ENCODE measurements at regions not wholly inside any gene's neighbourhood (a gene's known extent, or its start where the extent isn't known, plus 50 kb on each side); places are given as distances from the start of the nearest gene placed in this dataset.

- TF ChIP-seq CTCF (IDR thresholded peaks at IDR 0.05; ENCODE audit: low read length): no peak
- no peak for TF ChIP-seq EZH2 (optimal IDR thresholded peaks at IDR 0.05; ENCODE audit: low read depth, low read length)
These were observed 1433.1 kb downstream of the PLA2G4A start for GRCh38 chr1:188261849-188262248.

Data from MM.1S (cell line).